ENCODE measurements at regions not wholly inside any gene's neighbourhood (a gene's known extent, or its start where the extent isn't known, plus 50 kb on each side); places are given as distances from the start of the nearest gene placed in this dataset.

- H3K4me1 Mint-ChIP-seq: no peaks in the 10 kb centered on the region
- Histone ChIP-seq H2BK20ac (ENCODE audit: low read depth, low read length, poor library complexity, severe bottlenecking) (no peak overlapping the region), H2BK15ac (ENCODE audit: low read depth, low read length) (no peak overlapping the region), H3K18ac (ENCODE audit: insufficient read length, low read depth, low read length) (no peak overlapping the region), H3K56ac (ENCODE audit: insufficient read length, low read depth, low read length) (no peak overlapping the region), H3T11ph (ENCODE audit: low read length) (no peak overlapping the region), H3K23me2 (ENCODE audit: insufficient read length, low read depth, low read length, poor library complexity, severe bottlenecking) (no peaks in the 10 kb centered on the region), H3K9ac (ENCODE audit: extremely low read depth, insufficient read length, low read length) (no peak overlapping the region), H3K4me1 (ENCODE audit: insufficient read depth, low read length) (no peaks in the 10 kb centered on the region), H2BK5ac (ENCODE audit: insufficient read length, low read length) (no peak overlapping the region), H3K27ac (ENCODE audit: insufficient read length, low read depth, low read length) (no peak overlapping the region), H3K23ac (ENCODE audit: insufficient read length, low read depth, low read length) (no peak overlapping the region), H3K27me3 (ENCODE audit: insufficient read depth, low read length) (no peaks in the 10 kb centered on the region), H2BK120ac (ENCODE audit: low read depth, low read length, poor library complexity, severe bottlenecking) (no peak overlapping the region), H2AFZ (ENCODE audit: low read length) (no peak overlapping the region), H3K79me2 (ENCODE audit: insufficient read depth, low read length) (no peaks in the 10 kb centered on the region), H4K20me1 (ENCODE audit: control insufficient read depth, insufficient read depth, insufficient read length) (no peaks in the 10 kb centered on the region), H3K14ac (ENCODE audit: insufficient read depth, low read length) (no peak overlapping the region), H3K4ac (ENCODE audit: low read depth, low read length) (no peak overlapping the region), H4K91ac (ENCODE audit: insufficient read length, low read depth, low read length) (no peak overlapping the region), H3K4me2 (ENCODE audit: insufficient read depth, insufficient read length, low read length) (no peak overlapping the region), H2AK5ac (ENCODE audit: insufficient read length, low read length) (no peak overlapping the region), H4K8ac (replicated peaks; ENCODE audit: insufficient read length, low read depth, low read length) (no peak overlapping the region), H3K79me1 (ENCODE audit: insufficient read depth, low read depth, low read length, poor library complexity, severe bottlenecking) (no peaks in the 10 kb centered on the region), H3K9me3 (ENCODE audit: control insufficient read depth, low read depth, low read length) (no peaks in the 10 kb centered on the region), H2BK12ac (ENCODE audit: insufficient read length, low read depth, low read length) (no peak overlapping the region), H4K5ac (ENCODE audit: insufficient read length, low read depth, low read length) (no peak overlapping the region)
- no peaks in the 10 kb centered on the region; the same call in 1 of the 2 replicates for H3K27me3 Mint-ChIP-seq (ENCODE audit: low read depth)
- peaks cover 4 to 26% (median 7%) of the 10 kb centered on the region in 3 experiments for H3K36me3 Mint-ChIP-seq (ENCODE audit: insufficient read depth in 1 of 3, low read depth in 3 of 3)
- peaks cover 41 to 54% of the 10 kb centered on the region in 2 experiments for H3K9me3 Mint-ChIP-seq
- DNase-seq: peak; percentile 36
- no peak overlapping the region for H3K27ac Mint-ChIP-seq
- peak; percentile 48; the same call in 1 of the 3 replicates for TF ChIP-seq CTCF (conservative IDR thresholded peaks at IDR 0.05)
- WGBS (ENCODE audit: extremely low coverage, insufficient read length, low lambda C conversion rate): no CpG with 5 or more reads among the region's 1 CpG
- no peak overlapping the region for H3K4me3 Mint-ChIP-seq
Observed at GRCh38 chr1:166730299-166730888, 108.9 kb upstream of the POGK start.

Data from H9 (cell line).